Neuronal stem cell (in vitro differentiated cells): ENCODE measurements at regions not wholly inside any gene's neighbourhood (a gene's known extent, or its start where the extent isn't known, plus 50 kb on each side); places are given as distances from the start of the nearest gene placed in this dataset.
A peak's percentile ranks its signal among the peaks of the same experiment; 100 is the strongest.

Source experiments
- DNase-seq: peaks from one replicate; pipeline ENCODE4 v3.0.0-alpha.2; 2013; ENCODE audit warnings: low spot score
- H2AFZ ChIP-seq: one replicate; pipeline ENCODE4 v1.6.1; 2013; ENCODE audit warnings: mild to moderate bottlenecking, low read length, inconsistent platforms
- H2AK5ac ChIP-seq: 2 replicates; pipeline ENCODE4 v1.6.1; 2013; ENCODE audit warnings: low read depth, mild to moderate bottlenecking, inconsistent platforms, low read length, moderate library complexity, mixed read lengths
- H2BK120ac ChIP-seq: 2 replicates; pipeline ENCODE4 v1.6.1; 2013; ENCODE audit warnings: low read depth, mild to moderate bottlenecking, inconsistent platforms, low read length, moderate library complexity, mixed read lengths
- H2BK12ac ChIP-seq: one replicate; pipeline ENCODE4 v1.6.1; 2013; ENCODE audit warnings: low read length, inconsistent platforms
- H2BK15ac ChIP-seq: 2 replicates; pipeline ENCODE4 v1.6.1; 2013; ENCODE audit warnings: mild to moderate bottlenecking, low read length, inconsistent platforms, mixed read lengths
- H2BK5ac ChIP-seq: one replicate; pipeline ENCODE4 v1.6.1; 2013; ENCODE audit warnings: inconsistent platforms, mild to moderate bottlenecking, low read length, moderate library complexity
- H3K14ac ChIP-seq: one replicate; pipeline ENCODE4 v1.6.1; 2013; ENCODE audit warnings: low read length, inconsistent platforms
- H3K18ac ChIP-seq: 2 replicates; pipeline ENCODE4 v1.6.1; 2013; ENCODE audit warnings: low read length, inconsistent platforms
- H3K23ac ChIP-seq: 2 replicates; pipeline ENCODE4 v1.6.1; 2013; ENCODE audit warnings: low read depth, mild to moderate bottlenecking, mixed read lengths, low read length, inconsistent platforms; ENCODE audit not compliant: poor library complexity
- H3K27ac ChIP-seq: replicated peaks from 3 replicates; pipeline ENCODE4 v1.5.1; 2013; ENCODE audit warnings: low read length, inconsistent platforms
- H3K27me3 ChIP-seq, 3 experiments: 2 replicates each; pipeline ENCODE4 v1.6.1; 2013; ENCODE audit warnings: low read length in 3 of 3, mild to moderate bottlenecking in 2 of 3, inconsistent platforms in 1 of 3, low read depth in 1 of 3, mixed read lengths in 1 of 3, moderate library complexity in 1 of 3; ENCODE audit not compliant: control insufficient read depth in 3 of 3, insufficient read depth in 3 of 3
- H3K36me3 ChIP-seq, 2 donors: replicated peaks in 1 of 2; 2 replicates each; pipeline ENCODE4 v1.6.1; 2013; ENCODE audit warnings: low read length in 2 of 2; ENCODE audit not compliant: control insufficient read depth in 2 of 2, insufficient read depth in 2 of 2
- H3K4ac ChIP-seq: 2 replicates; pipeline ENCODE4 v1.6.1; 2013; ENCODE audit warnings: inconsistent platforms, mild to moderate bottlenecking, low read length, moderate library complexity
- H3K4me1 ChIP-seq, 2 donors: 1 replicate in 1 of 2; 2 replicates in 1 of 2; pipeline ENCODE4 v1.6.1; 2013; ENCODE audit warnings: low read length in 2 of 2, low read depth in 1 of 2; ENCODE audit not compliant: control insufficient read depth in 2 of 2, insufficient read depth in 1 of 2
- H3K4me2 ChIP-seq: one replicate; pipeline ENCODE4 v1.6.1; 2013; ENCODE audit warnings: mild to moderate bottlenecking, low read length, inconsistent platforms; ENCODE audit not compliant: insufficient read depth, poor library complexity, severe bottlenecking
- H3K4me3 ChIP-seq, 2 donors: 2 replicates each; pipeline ENCODE4 v1.5.1; 2013; ENCODE audit warnings: low read length in 2 of 2, mild to moderate bottlenecking in 2 of 2, inconsistent platforms in 1 of 2, moderate library complexity in 1 of 2
- H3K79me1 ChIP-seq: one replicate; pipeline ENCODE4 v1.6.1; 2013; ENCODE audit warnings: low read depth, mild to moderate bottlenecking, inconsistent platforms, low read length, moderate library complexity
- H3K9ac ChIP-seq: one replicate; pipeline ENCODE4 v1.6.1; 2013; ENCODE audit warnings: mild to moderate bottlenecking, low read depth, low read length, inconsistent platforms; ENCODE audit not compliant: poor library complexity
- H3K9me3 ChIP-seq, 2 donors: replicated peaks in 1 of 2; 2 replicates each; pipeline versions ENCODE3 to v1.6.1; 2013; ENCODE audit warnings: low read length in 2 of 2, mild to moderate bottlenecking in 2 of 2, inconsistent platforms in 1 of 2, low read depth in 1 of 2, mixed read lengths in 1 of 2, moderate library complexity in 1 of 2; ENCODE audit not compliant: control insufficient read depth in 2 of 2, insufficient read depth in 1 of 2
- H4K8ac ChIP-seq: one replicate; pipeline ENCODE4 v1.6.1; 2013; ENCODE audit warnings: low read depth, mild to moderate bottlenecking, inconsistent platforms, low read length, moderate library complexity
- H4K91ac ChIP-seq: one replicate; pipeline ENCODE4 v1.6.1; 2013; ENCODE audit warnings: low read length, low read depth, mild to moderate bottlenecking, inconsistent platforms; ENCODE audit not compliant: poor library complexity
- WGBS, 2 donors: extraction: QIAGEN DNeasy Blood & Tissue Kit; methylation state at CpG; one replicate each; pipeline ENCODE4 v1.1.7; 2013; ENCODE audit warnings: missing lambda C conversion rate in 2 of 2, mixed read lengths in 1 of 2; ENCODE audit not compliant: insufficient read length in 2 of 2, insufficient replicate concordance in 1 of 2; ENCODE audit errors: extremely low coverage in 2 of 2; 5-methylcytosine and 5-hydroxymethylcytosine counted together

- no peak overlapping the region for H2BK12ac ChIP-seq
- H2AK5ac ChIP-seq = no peak overlapping the region
- no peak overlapping the region for H3K4ac ChIP-seq
- no peaks in the 10 kb centered on the region for H3K27me3 ChIP-seq
- H3K4me1 ChIP-seq = peaks cover 7 to 9% of the 10 kb centered on the region in 2 donors
- DNase-seq = no peak
- no peak overlapping the region for H2BK120ac ChIP-seq
- no peaks in the 10 kb centered on the region for H3K9me3 ChIP-seq
- no peak overlapping the region for H3K23ac ChIP-seq
- no peak overlapping the region for H3K4me3 ChIP-seq
- WGBS, 2 donors = no CpG with 5 or more reads among the region's 5 CpGs
- no peak overlapping the region for H3K9ac ChIP-seq
- H3K27ac ChIP-seq = no peak overlapping the region
- no peak overlapping the region for H2BK15ac ChIP-seq
- H3K18ac ChIP-seq = no peak overlapping the region
- no peak overlapping the region for H2AFZ ChIP-seq
- H3K14ac ChIP-seq = no peak overlapping the region
- H3K36me3 ChIP-seq = no peaks in the 10 kb centered on the region
- H4K91ac ChIP-seq = no peak overlapping the region
- H3K79me1 ChIP-seq = no peaks in the 10 kb centered on the region
- no peak overlapping the region for H3K4me2 ChIP-seq
- no peak overlapping the region for H4K8ac ChIP-seq
- no peak overlapping the region for H2BK5ac ChIP-seq
These were observed 145.3 kb upstream of the SPRED2 start for GRCh38 chr2:65577654-65578053.

GRCh38 chr2:65576861-65577601, 144.6 kb upstream of the SPRED2 start:
- no peak overlapping the region for H2BK12ac ChIP-seq
- no peak overlapping the region for H2AFZ ChIP-seq
- H3K4me3 ChIP-seq = no peak overlapping the region

GRCh38 chr2:65576278-65576677, 143.9 kb upstream of the SPRED2 start:
- H3K27ac ChIP-seq = no peak overlapping the region
- WGBS, 2 donors = no CpG with 5 or more reads among the region's 1 CpG
- H4K91ac ChIP-seq = no peak overlapping the region
- H3K4me2 ChIP-seq = no peak overlapping the region
- no peak overlapping the region for H3K14ac ChIP-seq
- no peak overlapping the region for H2AFZ ChIP-seq
- H2BK12ac ChIP-seq = no peak overlapping the region
- no peak overlapping the region for H3K4ac ChIP-seq
- H3K4me3 ChIP-seq = no peak overlapping the region
- H3K23ac ChIP-seq = no peak overlapping the region
- no peak overlapping the region for H3K9ac ChIP-seq
- no peak overlapping the region for H2BK15ac ChIP-seq
- no peaks in the 10 kb centered on the region for H3K27me3 ChIP-seq
- H2BK5ac ChIP-seq = no peak overlapping the region
- H3K79me1 ChIP-seq = no peaks in the 10 kb centered on the region
- DNase-seq = no peak
- H3K18ac ChIP-seq = no peak overlapping the region
- H2AK5ac ChIP-seq = no peak overlapping the region
- H2BK120ac ChIP-seq = no peak overlapping the region
- no peak overlapping the region for H4K8ac ChIP-seq
- H3K36me3 ChIP-seq = no peaks in the 10 kb centered on the region
- H3K9me3 ChIP-seq = no peaks in the 10 kb centered on the region
- H3K4me1 ChIP-seq = peaks cover 7 to 9% of the 10 kb centered on the region in 2 donors

More at GRCh38 chr2:65576861-65577601, 144.6 kb upstream of the SPRED2 start:
- no peaks in the 10 kb centered on the region for H3K79me1 ChIP-seq
- no peak overlapping the region for H3K9ac ChIP-seq
- no peak for DNase-seq
- no peak overlapping the region for H3K4ac ChIP-seq
- H3K23ac ChIP-seq = no peak overlapping the region
- no peak overlapping the region for H2BK120ac ChIP-seq
- H3K14ac ChIP-seq = no peak overlapping the region
- H3K27ac ChIP-seq = no peak overlapping the region
- H2BK5ac ChIP-seq = no peak overlapping the region
- no peak overlapping the region for H2AK5ac ChIP-seq
- H3K36me3 ChIP-seq = no peaks in the 10 kb centered on the region
- H3K27me3 ChIP-seq = no peaks in the 10 kb centered on the region
- H4K91ac ChIP-seq = no peak overlapping the region
- WGBS, 2 donors = no CpG with 5 or more reads among the region's 12 CpGs
- H4K8ac ChIP-seq = no peak overlapping the region
- H3K18ac ChIP-seq = peak overlapping the region; percentile 78
- H2BK15ac ChIP-seq = no peak overlapping the region
- H3K4me1 ChIP-seq = peaks cover 7 to 9% of the 10 kb centered on the region in 2 donors
- H3K9me3 ChIP-seq = no peaks in the 10 kb centered on the region
- no peak overlapping the region for H3K4me2 ChIP-seq

GRCh38 chr2:65574993-65575392, 142.6 kb upstream of the SPRED2 start:
- Histone ChIP-seq H2BK15ac (no peak overlapping the region), H3K79me1 (no peaks in the 10 kb centered on the region), H3K27me3 (no peaks in the 10 kb centered on the region), H3K4ac (no peak overlapping the region), H2BK12ac (no peak overlapping the region), H2AFZ (peak overlapping the region; percentile 61), H3K36me3 (no peaks in the 10 kb centered on the region), H3K4me2 (no peak overlapping the region), H2BK120ac (no peak overlapping the region), H2BK5ac (no peak overlapping the region), H4K8ac (no peak overlapping the region), H3K4me3 (no peak overlapping the region), H3K18ac (no peak overlapping the region), H3K23ac (no peak overlapping the region), H3K4me1 (peaks cover 6 to 7% of the 10 kb centered on the region in 2 donors), H2AK5ac (no peak overlapping the region), H3K9ac (no peak overlapping the region), H3K14ac (no peak overlapping the region), H4K91ac (no peak overlapping the region), H3K9me3 (no peaks in the 10 kb centered on the region), H3K27ac (no peak overlapping the region)
- WGBS, 2 donors = no CpG with 5 or more reads among the region's 4 CpGs
- DNase-seq = no peak
